ENCODE measurements at regions not wholly inside any gene's neighbourhood (a gene's known extent, or its start where the extent isn't known, plus 50 kb on each side); places are given as distances from the start of the nearest gene placed in this dataset.

DNA sequence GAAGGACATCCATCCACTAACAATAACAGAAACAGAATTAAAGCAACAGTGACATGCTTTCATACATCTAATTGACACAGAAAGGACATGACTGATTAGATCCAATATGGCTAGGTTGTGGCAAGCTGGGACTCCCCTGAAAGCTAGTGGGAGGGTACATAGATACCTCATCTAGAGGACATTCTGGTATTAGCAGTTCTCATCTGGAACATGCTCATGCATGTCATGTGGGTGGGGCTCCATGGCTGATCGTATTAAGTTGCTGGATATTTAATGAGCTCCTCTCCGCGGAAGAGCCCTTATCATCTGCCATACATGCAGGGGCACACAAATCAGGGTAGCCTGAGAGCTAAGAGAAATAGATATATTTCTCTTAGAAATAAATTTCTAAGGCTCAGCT lies 358.9 kb downstream of the ICE1 start:
- Histone ChIP-seq H3K9me3 (ENCODE audit: control insufficient read depth in 2 of 2, low read length in 2 of 2) (no peaks in the 10 kb centered on the region), H3K9ac (ENCODE audit: low read length in 2 of 2) (no peak overlapping the region), H3K4me3 (ENCODE audit: low read length in 2 of 2) (no peak overlapping the region), H3K4me1 (ENCODE audit: control insufficient read depth, insufficient read depth, low read length) (no peaks in the 10 kb centered on the region), H3K27ac (ENCODE audit: low read length) (no peak overlapping the region), H3K36me3 (ENCODE audit: control insufficient read depth in 2 of 2, insufficient read depth in 2 of 2, low read length in 2 of 2) (no peaks in the 10 kb centered on the region), H3K27me3 (ENCODE audit: control insufficient read depth in 1 of 2, insufficient read depth in 2 of 2, low read length in 2 of 2) (no peaks in the 10 kb centered on the region)

DNA sequence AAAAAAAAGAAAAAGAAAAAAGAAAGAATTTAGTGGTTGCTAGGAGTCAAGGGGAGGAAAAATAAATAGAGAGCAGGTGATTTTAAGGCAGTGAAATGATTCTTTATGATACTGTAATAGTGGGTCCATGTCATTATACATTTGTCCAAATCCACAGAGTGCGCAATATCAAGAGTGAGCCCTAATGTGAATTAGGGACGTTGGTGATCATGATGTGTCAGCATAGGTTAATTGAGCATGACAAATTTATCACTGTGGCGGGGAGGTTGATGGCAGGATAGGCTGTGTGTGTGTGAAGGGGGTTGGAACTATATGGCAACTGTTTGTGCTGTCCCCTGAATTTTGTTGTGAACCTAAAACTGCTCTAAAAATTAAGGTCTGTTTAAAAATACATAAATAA lies 357.8 kb downstream of the ICE1 start:
- no peaks in the 10 kb centered on the region for H3K36me3 ChIP-seq (ENCODE audit: control insufficient read depth in 2 of 2, insufficient read depth in 2 of 2, low read length in 2 of 2)
- H3K9me3 ChIP-seq (ENCODE audit: control insufficient read depth in 2 of 2, low read length in 2 of 2), result no peaks in the 10 kb centered on the region
- no peak overlapping the region for H3K4me3 ChIP-seq (ENCODE audit: low read length in 2 of 2)
- no peak overlapping the region for H3K27ac ChIP-seq (ENCODE audit: low read length)
- no peak overlapping the region for H3K9ac ChIP-seq (ENCODE audit: low read length in 2 of 2)
- H3K4me1 ChIP-seq (ENCODE audit: control insufficient read depth, insufficient read depth, low read length), result no peaks in the 10 kb centered on the region
- peaks cover 0 to 1% of the 10 kb centered on the region in 2 donors for H3K27me3 ChIP-seq (ENCODE audit: control insufficient read depth in 1 of 2, insufficient read depth in 2 of 2, low read length in 2 of 2)

DNA sequence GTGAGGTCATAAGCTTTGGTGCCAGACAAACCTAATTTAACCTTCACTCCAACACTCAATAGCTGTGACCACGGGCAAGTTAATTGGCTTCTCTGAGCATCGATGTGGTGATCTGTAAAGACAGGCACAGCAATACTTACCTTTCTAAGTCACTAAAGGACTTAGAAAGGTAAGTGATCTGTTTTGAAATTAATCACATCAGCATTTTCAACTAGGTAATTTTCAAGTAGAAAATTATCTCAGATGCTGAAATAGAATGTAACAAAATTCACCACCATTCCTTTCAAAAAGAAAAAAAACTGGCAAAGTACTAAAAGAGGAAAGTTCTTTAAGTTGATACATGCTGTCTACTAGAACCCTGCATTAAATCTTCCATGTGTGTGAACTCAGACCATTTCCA lies 354.5 kb downstream of the ICE1 start:
- Histone ChIP-seq H3K4me1 (ENCODE audit: control insufficient read depth, insufficient read depth, low read length) (no peaks in the 10 kb centered on the region), H3K4me3 (ENCODE audit: low read length in 2 of 2) (no peak overlapping the region), H3K9ac (ENCODE audit: low read length in 2 of 2) (no peak overlapping the region), H3K27me3 (ENCODE audit: control insufficient read depth in 1 of 2, insufficient read depth in 2 of 2, low read length in 2 of 2) (peaks cover 0 to 3% of the 10 kb centered on the region in 2 donors), H3K9me3 (ENCODE audit: control insufficient read depth in 2 of 2, low read length in 2 of 2) (no peaks in the 10 kb centered on the region), H3K27ac (ENCODE audit: low read length) (no peak overlapping the region), H3K36me3 (ENCODE audit: control insufficient read depth in 2 of 2, insufficient read depth in 2 of 2, low read length in 2 of 2) (no peaks in the 10 kb centered on the region)

DNA sequence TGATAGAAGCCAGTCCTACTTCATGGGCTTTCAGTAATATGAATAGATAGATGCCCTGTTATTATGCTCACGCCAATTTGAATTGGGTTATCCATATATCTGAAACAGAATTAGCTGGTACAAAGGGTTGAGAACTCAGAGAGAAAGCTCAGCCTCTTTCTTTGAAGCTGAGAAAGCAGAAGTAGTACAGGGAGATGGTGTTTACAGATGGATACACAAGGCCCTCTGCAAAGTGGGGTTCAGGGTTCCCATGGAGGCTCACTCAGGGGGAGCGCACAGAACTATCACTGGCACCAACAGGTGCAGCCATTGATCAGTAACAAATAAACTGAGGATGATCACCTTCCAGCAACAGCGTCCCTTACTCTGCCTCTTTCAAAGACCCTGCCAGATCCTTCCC lies 349.7 kb downstream of the ICE1 start:
- Histone ChIP-seq H3K27ac (ENCODE audit: low read length) (no peak overlapping the region), H3K9me3 (ENCODE audit: control insufficient read depth in 2 of 2, low read length in 2 of 2) (no peaks in the 10 kb centered on the region), H3K4me3 (ENCODE audit: low read length in 2 of 2) (no peak overlapping the region), H3K27me3 (ENCODE audit: control insufficient read depth in 1 of 2, insufficient read depth in 2 of 2, low read length in 2 of 2) (peaks cover 0 to 3% of the 10 kb centered on the region in 2 donors), H3K9ac (ENCODE audit: low read length in 2 of 2) (no peak overlapping the region), H3K4me1 (ENCODE audit: control insufficient read depth, insufficient read depth, low read length) (no peaks in the 10 kb centered on the region), H3K36me3 (ENCODE audit: control insufficient read depth in 2 of 2, insufficient read depth in 2 of 2, low read length in 2 of 2) (no peaks in the 10 kb centered on the region)

DNA sequence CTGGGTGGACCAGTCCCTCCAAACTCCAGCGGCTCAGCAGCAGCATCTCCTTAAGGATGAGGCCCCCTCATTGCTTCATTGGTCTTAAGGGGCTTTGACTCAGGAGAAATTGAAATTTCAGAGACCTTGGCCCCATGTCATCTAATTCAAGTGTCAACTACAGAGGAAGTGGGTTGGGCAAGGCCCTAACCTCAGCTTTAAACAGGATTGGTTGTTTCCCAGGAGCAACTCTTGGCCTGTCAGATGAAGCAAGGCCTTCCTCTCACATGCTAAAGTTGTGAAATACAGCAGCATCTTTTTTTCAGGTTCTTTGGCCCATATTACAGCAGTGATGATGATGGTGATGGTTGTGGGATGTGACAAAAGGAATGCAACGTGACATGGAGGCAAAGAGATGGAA lies 348.3 kb downstream of the ICE1 start:
- Histone ChIP-seq H3K27me3 (ENCODE audit: control insufficient read depth in 1 of 2, insufficient read depth in 2 of 2, low read length in 2 of 2) (peaks cover 0 to 3% of the 10 kb centered on the region in 2 donors), H3K27ac (ENCODE audit: low read length) (no peak overlapping the region), H3K4me1 (ENCODE audit: control insufficient read depth, insufficient read depth, low read length) (no peaks in the 10 kb centered on the region), H3K9me3 (ENCODE audit: control insufficient read depth in 2 of 2, low read length in 2 of 2) (no peaks in the 10 kb centered on the region), H3K9ac (ENCODE audit: low read length in 2 of 2) (no peak overlapping the region), H3K4me3 (ENCODE audit: low read length in 2 of 2) (no peak overlapping the region), H3K36me3 (ENCODE audit: control insufficient read depth in 2 of 2, insufficient read depth in 2 of 2, low read length in 2 of 2) (no peaks in the 10 kb centered on the region)

DNA sequence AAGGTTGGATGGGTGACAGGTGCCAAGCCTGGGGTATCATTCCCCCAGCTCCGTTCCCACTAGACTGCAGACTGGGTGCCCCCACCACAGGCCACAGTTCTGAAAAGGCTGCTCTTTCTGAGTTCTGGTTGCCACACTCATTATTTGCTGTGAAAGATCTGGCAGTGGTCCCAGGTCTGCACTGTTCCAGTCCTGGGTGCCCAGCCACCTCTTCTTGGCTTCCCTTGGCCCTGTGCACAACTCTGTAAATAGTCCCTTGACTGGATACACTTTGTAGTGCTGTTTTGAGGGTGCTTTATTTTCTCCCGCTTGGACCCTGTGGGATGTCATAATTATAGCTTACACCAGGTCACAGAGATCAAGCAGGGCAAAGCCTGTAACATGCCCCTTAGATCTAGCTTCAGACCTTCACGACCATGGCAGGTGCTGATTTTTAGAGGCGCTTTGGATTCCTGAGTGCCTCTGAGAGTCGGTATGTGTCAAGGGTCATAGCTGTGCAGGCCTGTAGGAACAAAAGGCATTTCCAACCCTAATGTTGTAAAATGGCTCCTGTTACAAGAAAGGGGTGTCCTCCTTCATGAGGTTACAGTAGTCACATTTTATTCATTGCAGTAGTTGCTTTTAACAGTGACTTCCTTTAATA lies 344.9 kb downstream of the ICE1 start:
- no peaks in the 10 kb centered on the region for H3K4me1 ChIP-seq (ENCODE audit: control insufficient read depth, insufficient read depth, low read length)
- no peak overlapping the region for H3K27ac ChIP-seq (ENCODE audit: low read length)

DNA sequence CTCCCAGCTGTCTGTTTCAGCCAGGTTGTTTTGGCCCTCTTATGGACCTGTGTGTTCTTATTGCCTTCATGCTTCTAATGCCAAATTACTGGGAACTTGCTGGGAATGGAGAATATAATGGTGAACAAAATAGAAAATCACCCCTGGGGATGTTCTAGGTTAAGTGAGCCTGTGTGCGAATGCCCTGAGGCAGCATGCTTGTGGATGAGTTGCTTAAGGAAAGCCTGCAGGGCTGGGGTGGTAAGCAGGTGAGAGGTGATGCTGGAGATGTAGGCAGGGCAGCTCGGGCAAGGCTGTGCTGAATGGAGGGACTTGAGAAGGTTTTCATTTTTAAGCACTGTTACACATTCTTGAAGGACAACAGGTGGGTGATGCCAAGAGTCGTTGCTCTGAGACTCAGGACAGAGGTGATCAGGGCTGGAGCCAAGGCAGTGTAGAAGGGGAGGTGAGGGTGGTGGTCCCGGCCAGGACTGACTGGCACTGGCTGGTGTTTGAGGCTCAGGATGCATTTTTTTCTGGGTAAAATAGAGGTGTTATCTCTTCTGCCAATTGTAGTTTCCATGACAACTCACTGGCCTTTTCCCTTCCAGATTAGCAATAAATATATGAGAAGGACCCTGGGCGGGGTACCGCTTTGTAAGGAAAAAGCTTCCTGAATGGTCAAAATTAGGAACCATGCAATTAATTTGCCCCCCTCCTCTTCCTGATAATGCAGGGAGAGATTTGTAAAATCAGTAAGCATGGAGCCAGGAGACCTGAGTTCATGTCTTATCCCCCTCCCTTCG lies 342.8 kb downstream of the ICE1 start:
- Histone ChIP-seq H3K9ac (ENCODE audit: low read length in 2 of 2) (no peak overlapping the region), H3K27ac (ENCODE audit: low read length) (no peak overlapping the region), H3K36me3 (ENCODE audit: control insufficient read depth in 2 of 2, insufficient read depth in 2 of 2, low read length in 2 of 2) (no peaks in the 10 kb centered on the region), H3K27me3 (ENCODE audit: control insufficient read depth in 1 of 2, insufficient read depth in 2 of 2, low read length in 2 of 2) (no peaks in the 10 kb centered on the region), H3K4me3 (ENCODE audit: low read length in 2 of 2) (no peak overlapping the region), H3K9me3 (ENCODE audit: control insufficient read depth in 2 of 2, low read length in 2 of 2) (peaks cover 0 to 3% of the 10 kb centered on the region in 2 donors), H3K4me1 (ENCODE audit: control insufficient read depth, insufficient read depth, low read length) (no peaks in the 10 kb centered on the region)

More for the DNA sequence above, 344.9 kb downstream of the ICE1 start:
- Histone ChIP-seq H3K36me3 (ENCODE audit: control insufficient read depth in 2 of 2, insufficient read depth in 2 of 2, low read length in 2 of 2) (no peaks in the 10 kb centered on the region), H3K4me3 (ENCODE audit: low read length in 2 of 2) (no peak overlapping the region), H3K9ac (ENCODE audit: low read length in 2 of 2) (no peak overlapping the region), H3K27me3 (ENCODE audit: control insufficient read depth in 1 of 2, insufficient read depth in 2 of 2, low read length in 2 of 2) (no peaks in the 10 kb centered on the region), H3K9me3 (ENCODE audit: control insufficient read depth in 2 of 2, low read length in 2 of 2) (no peaks in the 10 kb centered on the region)

DNA sequence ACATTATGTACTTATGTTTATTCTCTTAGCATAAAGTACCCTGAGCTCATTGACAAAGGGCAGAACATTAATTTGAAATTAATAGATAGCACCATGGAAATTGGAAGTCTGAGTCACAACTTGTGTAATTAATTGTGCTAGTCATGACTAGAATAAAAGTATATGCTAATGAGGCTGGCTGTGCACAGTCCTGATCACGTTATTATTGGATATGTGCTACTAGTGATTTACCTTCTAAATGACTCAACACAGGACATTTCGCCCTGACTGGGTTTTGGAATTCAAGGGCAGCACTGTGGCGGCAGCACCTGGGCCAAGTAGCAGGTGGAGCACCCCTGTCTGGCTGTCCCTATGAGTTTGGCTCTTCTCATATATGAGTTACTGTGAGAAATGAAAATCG lies 341.8 kb downstream of the ICE1 start:
- no peaks in the 10 kb centered on the region for H3K27me3 ChIP-seq (ENCODE audit: control insufficient read depth in 1 of 2, insufficient read depth in 2 of 2, low read length in 2 of 2)
- no peak overlapping the region for H3K4me3 ChIP-seq (ENCODE audit: low read length in 2 of 2)
- H3K36me3 ChIP-seq (ENCODE audit: control insufficient read depth in 2 of 2, insufficient read depth in 2 of 2, low read length in 2 of 2), result no peaks in the 10 kb centered on the region
- H3K9ac ChIP-seq (ENCODE audit: low read length in 2 of 2), result no peak overlapping the region
- no peaks in the 10 kb centered on the region for H3K4me1 ChIP-seq (ENCODE audit: control insufficient read depth, insufficient read depth, low read length)
- H3K9me3 ChIP-seq (ENCODE audit: control insufficient read depth in 2 of 2, low read length in 2 of 2), result peaks cover 0 to 3% of the 10 kb centered on the region in 2 donors
- H3K27ac ChIP-seq (ENCODE audit: low read length), result no peak overlapping the region

DNA sequence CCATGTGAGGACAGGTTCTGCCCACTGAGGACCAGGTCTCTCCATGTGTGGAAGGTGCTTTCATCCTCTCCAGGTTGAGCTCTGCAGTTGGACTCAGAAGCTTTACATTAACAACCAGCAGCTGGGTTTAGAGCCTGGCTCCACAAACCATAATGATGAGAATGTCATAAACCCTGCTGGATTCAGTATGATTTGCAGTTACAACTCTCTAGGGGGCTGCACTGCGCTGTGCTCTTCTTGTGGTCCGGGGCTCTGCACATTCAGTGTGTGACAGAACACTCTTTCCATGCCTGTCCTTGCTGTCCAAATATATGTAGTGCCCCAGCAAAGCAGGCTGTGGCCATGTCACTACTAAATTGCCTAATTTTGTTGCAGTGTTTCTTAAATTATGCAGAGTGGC lies 334.3 kb downstream of the ICE1 start:
- Histone ChIP-seq H3K9ac (ENCODE audit: low read length in 2 of 2) (no peak overlapping the region), H3K27me3 (ENCODE audit: control insufficient read depth in 1 of 2, insufficient read depth in 2 of 2, low read length in 2 of 2) (peaks cover 0 to 2% of the 10 kb centered on the region in 2 donors), H3K27ac (ENCODE audit: low read length) (no peak overlapping the region), H3K4me3 (ENCODE audit: low read length in 2 of 2) (no peak overlapping the region), H3K4me1 (ENCODE audit: control insufficient read depth, insufficient read depth, low read length) (no peaks in the 10 kb centered on the region), H3K36me3 (ENCODE audit: control insufficient read depth in 2 of 2, insufficient read depth in 2 of 2, low read length in 2 of 2) (no peaks in the 10 kb centered on the region), H3K9me3 (ENCODE audit: control insufficient read depth in 2 of 2, low read length in 2 of 2) (peaks cover 0 to 3% of the 10 kb centered on the region in 2 donors)

DNA sequence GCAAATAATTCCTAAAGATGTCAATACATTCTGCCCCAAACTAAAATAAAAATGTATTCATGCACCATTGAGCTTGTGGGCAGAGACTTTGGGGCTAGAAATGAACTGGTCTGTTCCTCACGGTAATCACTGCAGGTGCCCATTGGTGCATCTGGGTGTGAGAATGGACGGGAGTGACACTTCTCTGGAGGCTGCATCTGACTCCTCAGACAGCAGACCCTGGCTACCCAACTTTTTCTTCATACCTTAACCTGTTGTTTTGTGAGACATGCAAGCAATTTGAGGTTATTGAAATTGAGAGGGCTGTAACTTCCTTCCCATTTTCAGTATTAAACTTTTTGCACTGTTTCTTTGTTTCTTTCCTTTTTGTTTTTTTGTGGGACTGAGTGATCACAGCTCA lies 333.4 kb downstream of the ICE1 start:
- Histone ChIP-seq H3K9me3 (ENCODE audit: control insufficient read depth in 2 of 2, low read length in 2 of 2) (peaks cover 0 to 3% of the 10 kb centered on the region in 2 donors), H3K4me3 (ENCODE audit: low read length in 2 of 2) (no peak overlapping the region), H3K9ac (ENCODE audit: low read length in 2 of 2) (no peak overlapping the region), H3K36me3 (ENCODE audit: control insufficient read depth in 2 of 2, insufficient read depth in 2 of 2, low read length in 2 of 2) (no peaks in the 10 kb centered on the region), H3K4me1 (ENCODE audit: control insufficient read depth, insufficient read depth, low read length) (no peaks in the 10 kb centered on the region), H3K27me3 (ENCODE audit: control insufficient read depth in 1 of 2, insufficient read depth in 2 of 2, low read length in 2 of 2) (peaks cover 0 to 2% of the 10 kb centered on the region in 2 donors), H3K27ac (ENCODE audit: low read length) (no peak overlapping the region)

DNA sequence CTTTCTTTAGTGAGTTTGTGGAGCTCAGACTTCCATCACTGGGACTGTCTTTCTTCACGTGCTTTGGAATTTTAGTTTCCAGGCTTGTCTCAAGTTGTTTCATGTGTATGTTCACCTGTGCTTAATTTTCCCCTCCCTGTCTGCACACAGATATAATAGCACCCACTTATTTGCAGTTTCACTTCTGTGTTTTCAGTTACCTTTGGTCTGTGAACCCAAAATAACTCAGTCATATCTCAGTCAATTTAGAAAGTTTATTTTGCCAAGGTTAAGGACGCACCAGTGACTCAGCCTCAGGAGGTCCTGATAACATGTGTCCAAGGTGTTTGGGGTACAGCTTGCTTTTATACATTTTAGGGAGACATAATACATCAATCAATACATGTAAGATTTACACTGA lies 330.4 kb downstream of the ICE1 start:
- peaks cover 0 to 2% of the 10 kb centered on the region in 2 donors for H3K27me3 ChIP-seq (ENCODE audit: control insufficient read depth in 1 of 2, insufficient read depth in 2 of 2, low read length in 2 of 2)

More for the DNA sequence above, 330.4 kb downstream of the ICE1 start:
- no peak overlapping the region for H3K4me3 ChIP-seq (ENCODE audit: low read length in 2 of 2)
- no peak overlapping the region for H3K27ac ChIP-seq (ENCODE audit: low read length)
- H3K9me3 ChIP-seq (ENCODE audit: control insufficient read depth in 2 of 2, low read length in 2 of 2), result no peaks in the 10 kb centered on the region
- H3K4me1 ChIP-seq (ENCODE audit: control insufficient read depth, insufficient read depth, low read length), result no peaks in the 10 kb centered on the region
- H3K9ac ChIP-seq (ENCODE audit: low read length in 2 of 2), result no peak overlapping the region
- H3K36me3 ChIP-seq (ENCODE audit: control insufficient read depth in 2 of 2, insufficient read depth in 2 of 2, low read length in 2 of 2), result no peaks in the 10 kb centered on the region

All from stomach smooth muscle (tissue), 2 donors.